Endothelial cell (in vitro differentiated cells): ENCODE measurements at regions not wholly inside any gene's neighbourhood (a gene's known extent, or its start where the extent isn't known, plus 50 kb on each side); places are given as distances from the start of the nearest gene placed in this dataset.

Experiments used
- DNase-seq: peaks from one replicate; pipeline ENCODE4 v3.0.0; 2021; ENCODE audit warnings: low spot score
- H3K27ac Mint-ChIP-seq: one replicate; pipeline ENCODE4 v1.8.0; 2021; ENCODE audit warnings: mixed read lengths, inconsistent platforms; ENCODE audit not compliant: unreplicated experiment
- H3K27me3 Mint-ChIP-seq: one replicate; pipeline ENCODE4 v1.8.0; 2021; ENCODE audit warnings: mild to moderate bottlenecking, moderate library complexity, mixed read lengths, inconsistent platforms; ENCODE audit not compliant: unreplicated experiment
- H3K36me3 Mint-ChIP-seq: one replicate; pipeline ENCODE4 v1.8.0; 2021; ENCODE audit warnings: mild to moderate bottlenecking, low read depth, mixed read lengths, inconsistent platforms; ENCODE audit not compliant: unreplicated experiment
- H3K4me1 Mint-ChIP-seq: one replicate; pipeline ENCODE4 v1.8.0; 2021; ENCODE audit warnings: mild to moderate bottlenecking, mixed read lengths, inconsistent platforms; ENCODE audit not compliant: unreplicated experiment
- H3K4me3 Mint-ChIP-seq: one replicate; pipeline ENCODE4 v1.8.0; 2021; ENCODE audit warnings: mild to moderate bottlenecking, mixed read lengths, inconsistent platforms; ENCODE audit not compliant: unreplicated experiment
- H3K9me3 Mint-ChIP-seq: one replicate; pipeline ENCODE4 v1.8.0; 2021; ENCODE audit warnings: mixed read lengths, inconsistent platforms; ENCODE audit not compliant: unreplicated experiment
- CTCF ChIP-seq: fragments of 200-600 bp; sonication (generic); IDR thresholded peaks from one replicate; pipeline ENCODE4 v1.5.0; 2021; ENCODE audit warnings: antibody characterized with exemption; ENCODE audit not compliant: unreplicated experiment

GRCh38 chr16:22668318-22668717, 145.6 kb upstream of the HS3ST2 start:
- TF ChIP-seq CTCF, result no peak
- Mint-ChIP-seq H3K27me3 (no peaks in the 10 kb centered on the region), H3K27ac (no peak overlapping the region), H3K9me3 (no peaks in the 10 kb centered on the region), H3K4me1 (no peaks in the 10 kb centered on the region), H3K36me3 (no peaks in the 10 kb centered on the region), H3K4me3 (no peak overlapping the region)
- DNase-seq, result no peak

GRCh38 chr16:22670044-22670536, 143.9 kb upstream of the HS3ST2 start:
- Mint-ChIP-seq H3K27me3 (no peaks in the 10 kb centered on the region), H3K9me3 (no peaks in the 10 kb centered on the region)

GRCh38 chr16:22670551-22671041, 143.4 kb upstream of the HS3ST2 start:
- peak; percentile 29 for DNase-seq
- Mint-ChIP-seq H3K27ac (no peak overlapping the region), H3K4me3 (no peak overlapping the region), H3K27me3 (no peaks in the 10 kb centered on the region), H3K36me3 (no peaks in the 10 kb centered on the region), H3K4me1 (no peaks in the 10 kb centered on the region), H3K9me3 (no peaks in the 10 kb centered on the region)
- TF ChIP-seq CTCF, result no peak

More at GRCh38 chr16:22670044-22670536, 143.9 kb upstream of the HS3ST2 start:
- Mint-ChIP-seq H3K27ac (no peak overlapping the region), H3K4me3 (no peak overlapping the region), H3K36me3 (no peaks in the 10 kb centered on the region), H3K4me1 (no peaks in the 10 kb centered on the region)
- DNase-seq, result no peak
- no peak for TF ChIP-seq CTCF

GRCh38 chr16:22671301-22672076, 142.5 kb upstream of the HS3ST2 start:
- no peak overlapping the region for H3K4me3 Mint-ChIP-seq
- H3K4me1 Mint-ChIP-seq, result no peaks in the 10 kb centered on the region
- no peaks in the 10 kb centered on the region for H3K36me3 Mint-ChIP-seq
- no peak for TF ChIP-seq CTCF
- no peak for DNase-seq
- H3K27ac Mint-ChIP-seq, result no peak overlapping the region
- H3K27me3 Mint-ChIP-seq, result no peaks in the 10 kb centered on the region
- no peaks in the 10 kb centered on the region for H3K9me3 Mint-ChIP-seq

- Mint-ChIP-seq H3K36me3 (no peaks in the 10 kb centered on the region), H3K27ac (no peak overlapping the region), H3K4me3 (no peak overlapping the region), H3K9me3 (no peaks in the 10 kb centered on the region), H3K4me1 (no peaks in the 10 kb centered on the region), H3K27me3 (no peaks in the 10 kb centered on the region)
- no peak for DNase-seq
- TF ChIP-seq CTCF, result no peak
These were observed 141.1 kb upstream of the HS3ST2 start for GRCh38 chr16:22672830-22673210.
